Omental fat pad (tissue), 3 donors: ENCODE measurements at regions not wholly inside any gene's neighbourhood (a gene's known extent, or its start where the extent isn't known, plus 50 kb on each side); places are given as distances from the start of the nearest gene placed in this dataset.

Source experiments
- ATAC-seq: fragments of 150-250 bp; one replicate; pipeline ENCODE4 v1.9.1; 2016; ENCODE audit warnings: mild to moderate bottlenecking, moderate library complexity; ENCODE audit not compliant: low FRiP score
- DNase-seq: peaks from one replicate; pipeline ENCODE4 v3.0.0-alpha.2; 2019; ENCODE audit warnings: low spot score
- CTCF ChIP-seq, 3 donors: fragments of 450-650 bp; IDR thresholded peaks; one replicate each; pipeline ENCODE4 v1.5.1; 2016 to 2017; ENCODE audit warnings: antibody characterized with exemption in 3 of 3, mild to moderate bottlenecking in 3 of 3, moderate library complexity in 2 of 3

- DNase-seq = no peak
- no peak for TF ChIP-seq CTCF (IDR thresholded peaks at IDR 0.05)
- no peak for ATAC-seq
Measured at GRCh38 chr1:47554901-47555300, 117.1 kb downstream of the FOXD2 start.

- ATAC-seq (no peak), DNase-seq (no peak)
- TF ChIP-seq CTCF (IDR thresholded peaks at IDR 0.05) = no peak
Measured at GRCh38 chr1:47555306-47555705, 117.5 kb downstream of the FOXD2 start.

GRCh38 chr1:47555841-47556560 is 118.2 kb downstream of the FOXD2 start:
- no peak for ATAC-seq
- no peak for TF ChIP-seq CTCF (IDR thresholded peaks at IDR 0.05)
- DNase-seq = no peak

- DNase-seq (no peak), ATAC-seq (no peak)
- TF ChIP-seq CTCF (IDR thresholded peaks at IDR 0.05) = no peak
Measured at GRCh38 chr1:47557066-47557465, 119.2 kb downstream of the FOXD2 start.

- ATAC-seq (no peak), DNase-seq (no peak)
- no peak for TF ChIP-seq CTCF (IDR thresholded peaks at IDR 0.05)
Measured at GRCh38 chr1:47558601-47559593, 121.1 kb downstream of the FOXD2 start.

- ATAC-seq (no peak), DNase-seq (no peak)
Measured at GRCh38 chr1:47559944-47560695, 122.3 kb downstream of the FOXD2 start.

More at GRCh38 chr1:47559944-47560695, 122.3 kb downstream of the FOXD2 start:
- TF ChIP-seq CTCF (IDR thresholded peaks at IDR 0.05) = no peak
